HCT116 (cell line): ENCODE measurements at regions not wholly inside any gene's neighbourhood (a gene's known extent, or its start where the extent isn't known, plus 50 kb on each side); places are given as distances from the start of the nearest gene placed in this dataset.

Experiments
- ATAC-seq: fragments of 200-7000 bp; cut with Tn5 transposase; 2 replicates; pipeline ENCODE4 v1.9.1; 2020; ENCODE audit warnings: mild to moderate bottlenecking, moderate library complexity
- BruUV-seq: library from RNA; stranded (reverse); fragments of 400-500 nt; replicated peaks from 2 replicates; lab custom pipeline; 2021; lab: Mats Ljungman, UMichigan
- CTCF ChIA-PET: fragments of 300-600 bp; sonication (Branson Sonifier 250); formaldehyde crosslinking; loops from one replicate; lab custom pipeline; 2021; ENCODE audit warnings: antibody characterized with exemption; lab: Charles Lee
- POLR2A ChIA-PET: fragments of 300-600, 350-600 bp; sonication (Branson Sonifier 250); formaldehyde crosslinking; loops from one replicate; lab custom pipeline; 2021; ENCODE audit warnings: antibody characterized with exemption; lab: Charles Lee
- RAD21 ChIA-PET, 2 experiments: fragments of 300-600 bp; sonication (Branson Sonifier 250); formaldehyde crosslinking; loops; one replicate each; lab custom pipeline; 2023; ENCODE audit warnings: low total read pairs in 2 of 2; ENCODE audit not compliant: uncharacterized antibody in 2 of 2, unreplicated experiment in 2 of 2, low non-redundant PET in 1 of 2; lab: Charles Lee
- DNase-seq: peaks from one replicate; pipeline ENCODE4 v3.0.0-alpha.2; 2010; ENCODE audit warnings: low read depth, low spot score
- H2AFZ ChIP-seq: fragments of 200-600 bp; shearing (Covaris generic), sonication (generic); 2 replicates; pipeline ENCODE4 v1.6.1; 2017; ENCODE audit warnings: low read depth, mixed run types, mixed read lengths, antibody characterized with exemption, low read length; ENCODE audit not compliant: poor library complexity, severe bottlenecking
- H3K27ac ChIP-seq: 2 replicates; pipeline ENCODE4 v1.5.1; 2012; ENCODE audit warnings: low read depth, low read length
- H3K27me3 ChIP-seq: fragments of 200-600 bp; sonication (generic); 2 replicates; pipeline ENCODE4 v1.6.1; 2016; ENCODE audit warnings: mixed run types, low read length, mixed read lengths; ENCODE audit not compliant: insufficient read depth
- H3K36me3 ChIP-seq, 2 experiments: fragments of 200-500 bp in 1 of 2; fragments of 200-600 bp in 1 of 2; sonication (Bioruptor generic) in 1 of 2; sonication (generic) in 1 of 2; 2 replicates each; pipeline versions ENCODE4 v1.5.1 to v1.6.1; 2014 to 2016; ENCODE audit warnings: low read length in 2 of 2, inconsistent platforms in 1 of 2, mixed read lengths in 1 of 2, mixed run types in 1 of 2; ENCODE audit not compliant: insufficient read depth in 2 of 2, control insufficient read depth in 1 of 2
- H3K4me1 ChIP-seq, 2 experiments: fragments of 200-600 bp in 1 of 2; sonication (generic) in 1 of 2; 2 replicates each; pipeline versions ENCODE4 v1.5.1 to v1.6.1; 2012 to 2017; ENCODE audit warnings: low read length in 2 of 2, inconsistent platforms in 1 of 2, mild to moderate bottlenecking in 1 of 2, mixed read lengths in 1 of 2, mixed run types in 1 of 2, moderate library complexity in 1 of 2; ENCODE audit not compliant: insufficient read depth in 2 of 2, control insufficient read depth in 1 of 2
- H3K4me2 ChIP-seq: fragments of 200-600 bp; sonication (generic); 2 replicates; pipeline ENCODE4 v1.6.1; 2017; ENCODE audit warnings: mixed run types, low read length, mixed read lengths
- H3K4me3 ChIP-seq, 2 experiments: fragments of 200-600 bp in 1 of 2; sonication (generic) in 1 of 2; replicated peaks in 1 of 2; 2 replicates each; pipeline ENCODE4 v1.5.1; 2011 to 2016; ENCODE audit warnings: low read length in 2 of 2, control low read depth in 1 of 2, low read depth in 1 of 2, mild to moderate bottlenecking in 1 of 2, mixed read lengths in 1 of 2, mixed run types in 1 of 2
- H3K79me2 ChIP-seq: fragments of 200-600 bp; sonication (generic); 2 replicates; pipeline ENCODE4 v1.6.1; 2017; ENCODE audit warnings: mild to moderate bottlenecking, mixed run types, low read length, moderate library complexity, mixed read lengths; ENCODE audit not compliant: insufficient read depth
- H3K9ac ChIP-seq: fragments of 200-600 bp; sonication (generic); 2 replicates; pipeline ENCODE4 v1.6.1; 2016; ENCODE audit warnings: low read length, mixed read lengths
- H3K9me2 ChIP-seq: fragments of 200-600 bp; sonication (generic), shearing (Covaris generic); 2 replicates; pipeline ENCODE4 v1.6.1; 2017; ENCODE audit warnings: mixed run types, mild to moderate bottlenecking, moderate library complexity; ENCODE audit not compliant: insufficient read depth
- H3K9me3 ChIP-seq, 2 experiments: fragments of 200-500 bp in 1 of 2; fragments of 200-600 bp in 1 of 2; sonication (Bioruptor generic) in 1 of 2; sonication (generic) in 1 of 2; 2 replicates each; pipeline ENCODE4 v1.6.1; 2014 to 2017; ENCODE audit warnings: low read length in 2 of 2, mixed read lengths in 2 of 2, inconsistent platforms in 1 of 2, low read depth in 1 of 2, mild to moderate bottlenecking in 1 of 2, mixed run types in 1 of 2, moderate library complexity in 1 of 2; ENCODE audit not compliant: control insufficient read depth in 1 of 2, insufficient read depth in 1 of 2
- H4K20me1 ChIP-seq: fragments of 200-600 bp; sonication (generic), shearing (Covaris generic); 2 replicates; pipeline ENCODE4 v1.6.1; 2017; ENCODE audit warnings: mixed run types, mild to moderate bottlenecking, moderate library complexity; ENCODE audit not compliant: insufficient read depth
- EGR1 ChIP-seq: IDR thresholded peaks from 2 replicates; pipeline ENCODE4 v1.6.1; 2012; ENCODE audit warnings: low read depth
- ELF1 ChIP-seq: IDR thresholded peaks from 2 replicates; pipeline ENCODE4 v1.6.1; 2012; ENCODE audit warnings: low read depth, borderline replicate concordance
- EZH2phosphoT487 ChIP-seq: fragments of 200-600 bp; IDR thresholded peaks from 2 replicates; pipeline ENCODE4 v1.6.1; 2018; ENCODE audit warnings: antibody characterized with exemption, borderline replicate concordance
- POLR2AphosphoS5 ChIP-seq: IDR thresholded peaks from 2 replicates; pipeline ENCODE4 v1.6.1; 2011; ENCODE audit warnings: mild to moderate bottlenecking, low read depth, low read length, moderate library complexity
- SIN3A ChIP-seq: IDR thresholded peaks from 2 replicates; pipeline ENCODE4 v1.6.1; 2012; ENCODE audit warnings: low read depth
- SP1 ChIP-seq: IDR thresholded peaks from 2 replicates; pipeline ENCODE4 v1.6.1; 2012; ENCODE audit warnings: low read depth
- YY1 ChIP-seq: IDR thresholded peaks from 2 replicates; pipeline ENCODE4 v1.6.1; 2011; ENCODE audit warnings: low read length, low read depth, moderate library complexity, mild to moderate bottlenecking; ENCODE audit not compliant: insufficient replicate concordance; ENCODE audit errors: extremely low read depth
- ZFX ChIP-seq: fragments of 450-650 bp; IDR thresholded peaks from 2 replicates; pipeline ENCODE4 v1.6.1; 2017
- ZNF274 ChIP-seq: fragments of 200-500 bp; sonication (Bioruptor generic); IDR thresholded peaks from 2 replicates; pipeline ENCODE4 v1.6.1; 2014; ENCODE audit warnings: mild to moderate bottlenecking, low read depth, low read length, inconsistent platforms
- intact Hi-C: fragments of 100-400 bp; cut with micrococcal nuclease; formaldehyde crosslinking; loops from 2 replicates; pipeline ENCODE4 v1.10.0; 2022
- TF ChIP-seq, protein P1 (sequence below): IDR thresholded peaks from 2 replicates; pipeline ENCODE4 v1.6.1; 2012
- TF ChIP-seq, protein P2 (sequence below): IDR thresholded peaks from 2 replicates; pipeline ENCODE4 v1.6.1; 2011; ENCODE audit warnings: mild to moderate bottlenecking, low read length, moderate library complexity; ENCODE audit not compliant: insufficient replicate concordance; ENCODE audit errors: extremely low read depth
- TF ChIP-seq, protein P3 (sequence below): IDR thresholded peaks from 2 replicates; pipeline ENCODE4 v1.6.1; 2012; ENCODE audit warnings: low read depth

DNA sequence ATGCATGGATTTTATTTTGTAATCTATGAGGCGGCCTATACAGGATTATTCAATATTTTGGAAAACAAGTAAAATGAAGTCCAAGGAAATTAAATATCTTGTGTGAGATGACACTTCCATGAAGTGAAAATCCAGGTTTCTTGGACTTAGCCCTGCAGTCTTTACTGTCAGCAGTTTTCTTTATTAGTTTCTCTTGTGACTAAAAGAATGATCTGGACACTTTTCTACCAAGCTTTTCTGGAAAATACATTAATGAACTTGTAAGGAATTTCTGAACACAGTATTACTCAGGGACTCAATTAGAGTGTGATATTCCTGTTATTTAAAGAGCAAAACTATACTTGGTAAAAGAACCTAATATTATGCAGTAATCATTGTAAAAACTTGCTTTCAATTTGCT lies 610.4 kb upstream of the SLC8A1 start:
- TF ChIP-seq EZH2phosphoT487 (no peak), SIN3A (no peak), POLR2AphosphoS5 (no peak), EGR1 (no peak), ELF1 (no peak), ZFX (no peak), YY1 (no peak), ZNF274 (no peak), SP1 (no peak)
- TF ChIP-seq, protein P1, sequence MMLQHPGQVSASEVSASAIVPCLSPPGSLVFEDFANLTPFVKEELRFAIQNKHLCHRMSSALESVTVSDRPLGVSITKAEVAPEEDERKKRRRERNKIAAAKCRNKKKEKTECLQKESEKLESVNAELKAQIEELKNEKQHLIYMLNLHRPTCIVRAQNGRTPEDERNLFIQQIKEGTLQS, result no peak
- TF ChIP-seq, protein P2, sequence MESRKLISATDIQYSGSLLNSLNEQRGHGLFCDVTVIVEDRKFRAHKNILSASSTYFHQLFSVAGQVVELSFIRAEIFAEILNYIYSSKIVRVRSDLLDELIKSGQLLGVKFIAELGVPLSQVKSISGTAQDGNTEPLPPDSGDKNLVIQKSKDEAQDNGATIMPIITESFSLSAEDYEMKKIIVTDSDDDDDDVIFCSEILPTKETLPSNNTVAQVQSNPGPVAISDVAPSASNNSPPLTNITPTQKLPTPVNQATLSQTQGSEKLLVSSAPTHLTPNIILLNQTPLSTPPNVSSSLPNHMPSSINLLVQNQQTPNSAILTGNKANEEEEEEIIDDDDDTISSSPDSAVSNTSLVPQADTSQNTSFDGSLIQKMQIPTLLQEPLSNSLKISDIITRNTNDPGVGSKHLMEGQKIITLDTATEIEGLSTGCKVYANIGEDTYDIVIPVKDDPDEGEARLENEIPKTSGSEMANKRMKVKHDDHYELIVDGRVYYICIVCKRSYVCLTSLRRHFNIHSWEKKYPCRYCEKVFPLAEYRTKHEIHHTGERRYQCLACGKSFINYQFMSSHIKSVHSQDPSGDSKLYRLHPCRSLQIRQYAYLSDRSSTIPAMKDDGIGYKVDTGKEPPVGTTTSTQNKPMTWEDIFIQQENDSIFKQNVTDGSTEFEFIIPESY, result no peak
- TF ChIP-seq, protein P3, sequence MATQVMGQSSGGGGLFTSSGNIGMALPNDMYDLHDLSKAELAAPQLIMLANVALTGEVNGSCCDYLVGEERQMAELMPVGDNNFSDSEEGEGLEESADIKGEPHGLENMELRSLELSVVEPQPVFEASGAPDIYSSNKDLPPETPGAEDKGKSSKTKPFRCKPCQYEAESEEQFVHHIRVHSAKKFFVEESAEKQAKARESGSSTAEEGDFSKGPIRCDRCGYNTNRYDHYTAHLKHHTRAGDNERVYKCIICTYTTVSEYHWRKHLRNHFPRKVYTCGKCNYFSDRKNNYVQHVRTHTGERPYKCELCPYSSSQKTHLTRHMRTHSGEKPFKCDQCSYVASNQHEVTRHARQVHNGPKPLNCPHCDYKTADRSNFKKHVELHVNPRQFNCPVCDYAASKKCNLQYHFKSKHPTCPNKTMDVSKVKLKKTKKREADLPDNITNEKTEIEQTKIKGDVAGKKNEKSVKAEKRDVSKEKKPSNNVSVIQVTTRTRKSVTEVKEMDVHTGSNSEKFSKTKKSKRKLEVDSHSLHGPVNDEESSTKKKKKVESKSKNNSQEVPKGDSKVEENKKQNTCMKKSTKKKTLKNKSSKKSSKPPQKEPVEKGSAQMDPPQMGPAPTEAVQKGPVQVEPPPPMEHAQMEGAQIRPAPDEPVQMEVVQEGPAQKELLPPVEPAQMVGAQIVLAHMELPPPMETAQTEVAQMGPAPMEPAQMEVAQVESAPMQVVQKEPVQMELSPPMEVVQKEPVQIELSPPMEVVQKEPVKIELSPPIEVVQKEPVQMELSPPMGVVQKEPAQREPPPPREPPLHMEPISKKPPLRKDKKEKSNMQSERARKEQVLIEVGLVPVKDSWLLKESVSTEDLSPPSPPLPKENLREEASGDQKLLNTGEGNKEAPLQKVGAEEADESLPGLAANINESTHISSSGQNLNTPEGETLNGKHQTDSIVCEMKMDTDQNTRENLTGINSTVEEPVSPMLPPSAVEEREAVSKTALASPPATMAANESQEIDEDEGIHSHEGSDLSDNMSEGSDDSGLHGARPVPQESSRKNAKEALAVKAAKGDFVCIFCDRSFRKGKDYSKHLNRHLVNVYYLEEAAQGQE, result no peak
- no peak overlapping the region for H3K27ac ChIP-seq
- no peak for ATAC-seq
- POLR2A ChIA-PET, result no interaction called here
- H3K9me2 ChIP-seq, result no peaks in the 10 kb centered on the region
- H3K79me2 ChIP-seq, result no peaks in the 10 kb centered on the region
- RAD21 ChIA-PET, result no interaction called here
- CTCF ChIA-PET, result no interaction called here
- BruUV-seq, result no TSS peak
- H2AFZ ChIP-seq, result no peak overlapping the region
- H3K4me2 ChIP-seq, result no peak overlapping the region
- H3K27me3 ChIP-seq, result no peaks in the 10 kb centered on the region
- no peak overlapping the region for H3K9ac ChIP-seq
- no peaks in the 10 kb centered on the region for H3K36me3 ChIP-seq
- H3K4me3 ChIP-seq, result no peak overlapping the region
- no peaks in the 10 kb centered on the region for H4K20me1 ChIP-seq
- no peaks in the 10 kb centered on the region for H3K4me1 ChIP-seq
- DNase-seq, result no peak
- intact Hi-C loops, result no loop called here
- no peaks in the 10 kb centered on the region for H3K9me3 ChIP-seq
